ENCODE measurements at regions not wholly inside any gene's neighbourhood (a gene's known extent, or its start where the extent isn't known, plus 50 kb on each side); places are given as distances from the start of the nearest gene placed in this dataset.
"Not testable (repeated sequence)": the region's sequence is repeated elsewhere in the genome, so short reads cannot be mapped to it uniquely, and the experiment has no call there.

DNA sequence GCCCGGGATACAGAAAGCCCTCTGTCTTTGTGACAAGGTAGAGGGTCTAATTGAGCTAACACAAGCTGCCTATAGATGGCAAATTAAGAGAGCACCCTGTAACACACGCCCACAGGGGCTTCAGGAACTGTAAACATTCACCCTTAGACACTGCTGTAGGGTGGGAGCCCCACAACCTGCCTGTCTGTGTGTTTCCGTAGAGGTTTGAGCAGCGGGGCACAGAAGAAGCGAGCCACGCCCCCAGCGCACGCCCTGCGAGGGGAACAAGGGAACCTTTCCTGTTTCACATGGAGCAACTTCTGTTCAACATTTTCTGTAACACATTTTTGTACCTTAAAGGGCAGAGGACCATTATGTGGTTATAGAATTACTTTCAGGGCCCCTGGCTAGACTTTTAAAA lies 231.7 kb upstream of the EXOC2 start:
- DNase-seq: no peak

DNA sequence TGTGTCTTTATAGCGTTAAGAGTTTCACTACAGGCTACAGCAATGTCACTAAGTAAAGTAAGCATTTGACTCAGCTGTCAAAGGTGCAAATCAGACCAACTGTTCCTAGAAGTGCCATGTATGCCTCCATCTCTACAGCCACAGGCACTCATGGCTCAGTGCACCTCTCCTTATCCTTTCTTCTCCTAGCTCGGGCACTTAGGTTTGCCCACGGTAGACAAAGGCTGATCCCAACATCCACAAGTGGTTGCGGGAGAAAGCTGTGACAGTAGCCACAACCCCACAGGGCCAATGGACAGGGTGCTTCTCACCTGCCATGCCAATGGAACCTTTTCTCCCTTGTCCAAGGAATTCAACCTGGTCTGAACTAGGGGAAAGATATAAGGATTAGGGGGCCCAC lies 228.5 kb upstream of the EXOC2 start:
- DNase-seq: no peak

DNA sequence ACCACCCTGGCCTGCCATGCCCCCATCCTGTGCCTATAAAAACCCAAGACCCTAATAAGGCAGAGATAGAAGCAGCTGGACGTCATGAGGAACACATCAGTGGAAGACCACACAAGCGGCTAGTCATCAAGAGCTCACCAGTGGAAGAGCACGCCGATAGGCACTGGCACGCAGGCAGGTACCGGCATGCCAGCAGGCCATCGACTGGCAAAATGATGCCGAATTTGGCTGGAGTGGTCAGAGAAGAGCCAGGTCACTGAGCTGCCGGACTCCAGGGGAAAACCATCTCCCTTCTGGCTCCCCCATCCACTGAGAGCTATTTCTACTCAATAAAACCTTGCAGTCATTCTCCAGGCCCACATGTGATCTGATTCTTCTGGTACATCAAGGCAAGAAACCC lies 227.6 kb upstream of the EXOC2 start:
- no peak for DNase-seq

DNA sequence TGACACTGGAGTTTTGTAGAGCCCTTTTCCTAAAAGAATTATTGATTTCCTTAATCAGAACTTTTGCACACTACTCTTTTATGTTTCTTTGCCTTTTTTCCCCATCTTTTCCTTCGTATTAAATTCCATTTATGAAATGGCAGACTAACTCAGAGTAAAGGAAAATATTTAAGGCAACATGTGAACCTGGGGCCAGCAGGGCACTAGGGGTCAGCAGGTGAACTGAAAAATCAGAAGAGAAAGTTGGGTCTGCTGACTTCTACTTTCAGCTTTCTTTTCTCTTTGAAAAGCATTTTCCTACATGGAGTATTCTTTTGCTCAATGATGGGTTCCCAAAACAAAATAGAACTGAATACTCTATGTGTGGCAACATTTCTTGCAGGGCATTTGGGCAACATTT lies 226.6 kb upstream of the EXOC2 start:
- DNase-seq: no peak

DNA sequence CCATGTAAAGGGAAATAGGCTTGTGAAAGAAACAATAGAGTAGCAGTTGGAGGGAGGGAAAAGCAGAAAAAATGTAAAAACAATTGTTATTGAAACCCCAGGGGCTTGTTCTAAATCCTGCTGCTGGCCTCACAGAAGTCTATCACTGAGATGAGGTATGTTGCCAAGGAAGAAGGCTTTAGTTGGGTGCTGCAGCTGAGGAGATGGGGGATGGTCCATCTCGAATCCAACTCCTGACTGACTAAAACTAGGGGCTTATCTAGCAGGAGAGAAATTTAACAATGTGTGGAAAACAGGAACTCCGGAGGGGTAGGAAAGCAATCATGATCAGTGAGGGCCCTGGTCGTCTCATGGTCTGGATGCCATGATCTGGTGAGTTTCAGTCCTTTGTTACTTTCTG lies 225.0 kb upstream of the EXOC2 start:
- DNase-seq: no peak

DNA sequence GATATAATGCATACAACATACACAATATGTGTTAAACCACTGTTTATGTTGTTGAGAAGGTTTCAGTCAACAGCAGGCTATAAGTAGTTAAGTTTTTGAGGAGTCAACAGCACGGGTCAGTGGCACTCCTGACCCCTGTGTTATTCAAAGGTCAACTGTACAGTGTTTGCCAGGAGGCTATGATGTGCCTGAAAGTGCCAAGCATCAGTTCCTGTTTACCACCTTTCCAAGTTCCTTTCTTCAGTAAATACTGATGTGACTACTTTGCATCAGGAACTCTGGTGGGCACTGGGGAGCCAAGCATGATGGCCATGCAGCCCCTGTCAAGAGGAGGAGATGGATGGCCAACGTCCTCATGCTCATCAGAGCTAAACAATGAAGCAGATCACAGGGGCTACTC lies 224.4 kb upstream of the EXOC2 start:
- no peak for DNase-seq

DNA sequence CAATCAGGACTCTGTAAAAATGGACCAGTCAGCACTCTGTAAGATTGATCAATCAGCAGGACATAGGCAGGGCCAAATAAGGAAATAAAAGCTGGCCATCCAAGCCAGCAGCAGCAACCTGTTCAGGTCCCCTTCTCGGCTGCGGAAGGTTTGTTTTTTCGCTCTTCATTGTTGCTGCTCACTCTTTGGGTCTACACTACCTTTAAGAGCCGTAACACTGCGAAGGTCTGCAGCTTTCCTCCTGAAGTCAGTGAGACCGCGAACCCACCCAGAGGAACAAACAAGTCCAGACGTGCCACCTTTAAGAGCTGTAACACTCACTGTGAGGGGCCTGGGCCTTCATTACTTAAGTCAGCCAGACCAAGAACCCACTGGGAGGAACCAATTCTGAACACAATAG lies 223.2 kb upstream of the EXOC2 start:
- no peak for DNase-seq

DNA sequence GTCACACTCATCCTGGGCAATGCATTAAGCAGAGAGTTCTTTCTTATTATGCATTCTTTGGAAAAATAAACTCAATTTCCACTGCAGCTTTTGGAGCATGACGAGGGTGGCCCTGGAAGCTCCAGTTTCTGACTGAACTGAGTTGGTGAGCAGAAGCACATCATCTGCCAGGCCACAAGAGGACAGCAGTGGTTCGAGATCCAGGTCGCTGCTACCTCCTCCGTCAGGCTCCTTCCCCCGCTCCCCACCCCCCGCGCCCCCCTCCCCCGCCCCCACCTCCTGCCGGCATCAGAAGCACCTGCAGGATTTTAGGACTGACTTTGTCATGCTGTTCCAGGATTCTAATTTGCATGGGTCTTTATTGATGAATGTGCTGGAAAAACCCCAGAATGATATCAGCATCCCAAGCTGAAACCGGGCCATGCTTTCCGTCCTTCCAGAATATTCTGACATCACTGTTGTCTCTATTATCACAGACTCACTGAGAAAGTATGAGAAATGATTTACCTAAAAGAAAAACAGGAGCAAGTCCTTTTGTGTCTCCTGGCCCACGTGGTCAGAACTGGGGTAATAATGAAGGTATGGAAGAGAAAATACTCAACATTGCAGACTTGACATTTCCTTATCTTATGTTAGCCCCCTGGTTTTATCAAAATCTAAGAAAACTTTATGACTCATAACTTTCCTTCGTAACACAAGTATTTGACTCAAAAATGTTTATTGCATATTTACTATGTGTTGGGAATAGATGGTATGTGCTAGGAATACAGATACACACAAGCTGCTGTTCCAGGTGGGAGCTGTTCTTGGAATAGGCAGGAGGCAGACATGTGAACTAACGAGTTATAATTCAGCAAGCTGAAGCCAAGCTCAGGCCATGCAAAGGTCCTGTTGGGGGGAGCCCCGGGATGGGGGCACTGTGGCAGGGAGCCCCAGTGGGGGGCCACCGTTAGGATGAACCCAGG lies 220.2 kb upstream of the EXOC2 start:
- no peak for DNase-seq

DNA sequence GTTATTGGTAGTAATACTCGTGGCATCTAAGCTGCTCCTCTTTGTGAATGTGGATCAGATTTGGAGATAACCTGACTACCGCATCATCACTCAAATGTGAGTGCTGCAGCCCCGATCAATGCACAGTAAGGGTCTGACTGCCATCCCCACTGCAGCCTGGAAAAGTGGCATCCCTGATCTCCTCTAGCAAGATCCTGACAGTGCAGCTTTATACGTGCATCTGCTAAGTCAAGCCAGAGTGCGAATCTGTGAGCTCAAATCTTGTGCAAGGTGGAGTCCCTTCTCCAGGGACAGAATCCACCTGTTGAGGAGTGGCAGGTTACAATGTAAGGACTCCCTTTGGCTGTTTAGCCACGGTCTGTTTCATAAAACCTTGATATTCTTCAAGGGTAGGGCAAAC lies 215.0 kb upstream of the EXOC2 start:
- DNase-seq: no peak

DNA sequence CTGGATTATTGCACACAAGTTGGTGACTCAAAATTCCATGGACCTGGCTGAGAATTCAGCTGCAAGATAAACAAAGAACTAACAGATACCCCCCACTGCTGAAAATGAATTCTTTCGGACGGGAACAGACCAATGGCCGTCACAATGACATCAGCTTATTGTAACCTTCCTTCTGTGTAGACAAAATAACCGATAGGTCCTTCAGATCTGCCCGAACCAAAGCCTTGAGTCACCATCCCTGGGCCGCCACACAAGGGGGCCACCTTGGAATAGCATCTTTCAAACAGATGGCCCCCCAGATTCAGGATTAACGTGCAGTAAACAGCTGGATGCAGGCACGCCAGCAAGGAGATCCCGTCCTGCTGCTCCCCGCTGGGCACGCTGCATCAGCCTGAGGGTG lies 214.0 kb upstream of the EXOC2 start:
- no peak for DNase-seq

DNA sequence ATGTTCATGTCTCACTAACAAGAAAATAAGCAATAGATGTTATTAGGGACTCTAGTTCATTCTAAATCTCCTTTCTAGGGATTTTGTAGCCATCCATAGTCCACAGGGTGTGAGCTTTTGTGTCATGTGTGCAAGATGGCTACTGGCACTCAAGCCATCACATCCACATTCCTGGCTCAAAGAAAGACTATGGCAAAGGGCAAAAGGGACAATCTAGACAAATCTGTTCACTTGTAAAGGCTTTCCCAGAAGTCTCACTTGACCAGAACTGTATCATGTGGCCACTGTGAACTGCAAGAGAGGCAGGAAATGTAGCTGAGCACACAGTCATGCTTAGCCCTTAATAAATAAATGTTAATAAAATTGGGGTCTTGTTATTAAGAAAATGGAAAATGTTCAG lies 212.6 kb upstream of the EXOC2 start:
- no peak for DNase-seq

DNA sequence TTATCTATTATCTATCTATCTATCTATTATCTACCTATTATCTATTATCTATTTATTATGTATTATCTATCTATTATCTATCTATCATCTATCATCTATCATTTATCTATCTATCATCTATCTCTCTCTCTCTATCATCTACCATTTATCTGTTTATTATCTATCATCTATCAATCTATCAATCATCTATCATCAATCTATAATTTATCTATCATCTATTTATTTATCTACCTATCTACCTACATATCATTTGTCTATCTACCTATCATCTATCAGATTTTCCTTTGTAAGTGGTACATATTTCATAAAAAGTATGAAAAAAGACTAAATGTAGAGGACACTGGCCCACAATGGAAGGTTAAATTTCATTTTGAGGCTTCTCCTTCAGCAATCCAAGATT lies 212.1 kb upstream of the EXOC2 start:
- no peak for DNase-seq

DNA sequence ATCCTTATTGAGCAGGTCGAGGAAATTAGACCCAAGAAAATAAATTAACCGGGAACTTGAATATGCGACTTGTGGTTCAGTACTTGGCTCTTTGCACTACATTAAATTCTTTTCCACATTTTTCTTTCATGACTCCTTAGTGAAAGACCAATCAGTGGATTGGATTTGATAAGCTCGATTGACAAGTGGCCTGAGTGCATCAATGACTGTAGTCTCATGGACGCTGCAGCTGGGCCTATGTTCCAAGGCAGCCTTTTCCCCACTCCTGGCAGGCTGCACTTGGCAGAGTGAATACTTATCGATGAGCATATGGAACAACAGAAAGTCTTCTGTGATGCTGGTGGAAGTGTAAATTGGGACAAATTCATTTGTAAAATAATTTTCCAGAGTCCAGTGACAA lies 210.8 kb upstream of the EXOC2 start:
- no peak for DNase-seq

DNA sequence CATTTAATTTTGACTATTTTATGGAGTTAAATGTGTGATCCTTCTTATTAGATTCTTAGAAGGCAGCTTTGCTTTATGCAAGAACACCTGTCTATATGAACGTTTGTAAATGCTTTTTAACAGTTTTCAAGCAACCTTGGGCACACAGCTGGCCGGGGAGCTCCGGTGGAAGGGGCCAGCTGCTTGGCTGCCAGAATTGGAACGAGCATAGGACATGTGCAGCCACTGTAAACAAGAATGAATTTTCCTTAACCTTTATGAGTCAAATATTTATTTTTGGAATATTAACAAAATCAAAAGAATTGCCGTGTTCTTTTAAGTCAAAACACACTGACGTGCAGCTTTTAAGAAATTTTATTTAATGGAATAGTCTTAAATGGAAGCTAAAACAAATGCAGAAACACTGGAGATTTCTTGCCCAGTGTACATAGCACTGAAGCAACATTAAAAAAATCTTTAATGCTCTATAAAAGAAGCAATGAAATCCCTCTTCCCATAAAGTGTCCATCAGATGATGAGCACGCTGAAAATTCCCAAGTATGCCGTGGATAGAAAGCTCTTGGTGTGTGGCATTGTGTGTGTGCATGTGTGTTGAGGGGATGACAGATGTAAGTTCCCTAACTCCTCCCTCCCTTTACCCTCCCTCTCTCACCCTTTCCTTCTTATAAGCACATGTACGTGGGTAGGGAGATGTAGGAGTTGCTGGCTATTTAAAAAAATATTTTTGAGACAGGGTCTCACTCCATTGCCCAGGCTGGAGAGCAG lies 208.9 kb upstream of the EXOC2 start:
- DNase-seq: no peak

DNA sequence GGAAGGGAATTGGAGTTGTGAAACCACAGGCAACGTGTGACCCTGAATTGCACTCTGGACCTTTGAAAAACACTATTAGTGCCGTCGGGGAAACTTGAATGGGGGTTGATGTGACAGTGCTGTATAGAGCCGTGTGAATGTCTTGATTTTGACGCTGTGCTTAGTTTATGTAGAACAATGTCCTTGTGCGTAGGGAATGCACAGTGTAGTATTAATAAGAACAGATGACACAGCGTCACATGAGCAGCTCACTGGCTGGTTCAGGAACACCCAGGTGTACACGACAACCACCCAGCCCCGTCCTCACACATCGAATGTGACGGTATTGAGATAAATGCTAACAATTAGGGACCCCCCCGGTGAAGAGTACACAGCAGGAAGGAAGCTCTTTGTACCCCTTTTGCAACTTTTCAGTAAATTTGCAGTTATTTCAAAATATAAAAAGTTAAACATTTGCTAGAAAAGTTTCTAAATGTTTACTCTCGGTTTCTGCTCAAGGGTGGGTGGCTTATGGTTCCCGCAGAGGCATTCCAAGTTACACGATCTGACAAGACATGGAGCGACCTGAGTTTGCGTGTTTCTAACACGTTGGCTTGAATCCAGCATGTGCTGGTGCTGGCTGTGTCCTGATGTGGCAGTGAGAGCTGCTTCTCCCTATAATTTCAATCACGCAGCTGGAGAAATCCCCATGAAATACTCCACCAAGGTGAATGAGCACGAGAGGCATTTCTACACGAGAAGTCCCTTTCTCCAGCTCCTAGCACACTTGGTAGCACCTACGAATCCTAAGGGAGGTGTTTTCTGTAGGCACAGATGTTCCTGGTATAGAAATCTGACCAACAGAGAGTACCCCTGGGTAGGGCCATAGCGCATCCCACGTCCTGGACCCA lies 208.0 kb upstream of the EXOC2 start:
- no peak for DNase-seq

DNA sequence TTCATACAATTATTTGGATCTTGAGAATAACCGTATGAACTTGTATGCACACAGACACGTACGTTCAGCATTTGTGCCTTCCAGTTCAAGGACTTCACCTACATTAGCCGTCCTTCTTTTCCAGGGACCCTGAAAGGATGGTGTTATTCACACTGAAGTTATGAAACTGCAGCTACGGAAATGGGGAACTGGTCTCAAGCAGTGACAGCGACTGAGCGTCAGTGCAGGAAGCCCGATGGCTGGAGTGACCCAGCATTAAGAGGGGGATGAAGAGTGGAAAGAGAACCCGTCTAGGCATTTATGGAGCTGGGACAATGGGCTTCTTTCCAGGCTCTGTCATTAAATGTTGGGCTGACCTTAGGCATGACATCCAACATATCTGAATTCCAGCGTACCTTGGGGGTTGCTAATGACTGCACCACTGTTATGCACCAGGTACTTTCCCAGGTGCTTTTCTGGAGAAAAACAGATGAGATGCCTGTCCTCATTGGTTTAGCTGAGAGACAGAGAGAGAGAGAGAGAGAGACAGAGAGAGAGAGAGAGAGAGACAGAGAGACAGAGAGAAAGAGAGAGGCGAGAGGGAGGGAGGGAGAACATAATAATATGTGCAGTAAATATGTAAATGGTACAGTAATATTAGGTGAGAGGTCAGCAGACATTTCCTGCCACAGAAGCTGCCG lies 204.7 kb upstream of the EXOC2 start:
- no peak for DNase-seq

DNA sequence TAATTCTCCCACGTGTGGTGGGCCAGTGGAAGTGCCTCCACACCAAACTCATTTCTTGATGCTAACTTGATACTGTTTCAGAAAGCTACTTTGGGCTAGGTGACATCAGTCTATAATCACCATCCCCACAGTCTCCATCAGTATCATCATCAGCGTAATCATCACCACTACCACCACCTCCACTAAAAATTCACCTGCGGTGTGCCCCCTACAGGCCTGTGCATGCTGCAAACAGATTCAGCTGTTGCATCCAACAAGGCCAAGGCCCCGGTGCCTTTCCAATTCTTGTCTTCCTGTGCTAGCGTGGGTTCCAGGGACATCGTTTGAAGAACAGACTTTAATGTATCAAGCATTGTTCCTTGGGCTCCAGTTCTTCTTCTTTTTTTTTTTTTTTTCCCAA lies 201.3 kb upstream of the EXOC2 start:
- DNase-seq: no peak

DNA sequence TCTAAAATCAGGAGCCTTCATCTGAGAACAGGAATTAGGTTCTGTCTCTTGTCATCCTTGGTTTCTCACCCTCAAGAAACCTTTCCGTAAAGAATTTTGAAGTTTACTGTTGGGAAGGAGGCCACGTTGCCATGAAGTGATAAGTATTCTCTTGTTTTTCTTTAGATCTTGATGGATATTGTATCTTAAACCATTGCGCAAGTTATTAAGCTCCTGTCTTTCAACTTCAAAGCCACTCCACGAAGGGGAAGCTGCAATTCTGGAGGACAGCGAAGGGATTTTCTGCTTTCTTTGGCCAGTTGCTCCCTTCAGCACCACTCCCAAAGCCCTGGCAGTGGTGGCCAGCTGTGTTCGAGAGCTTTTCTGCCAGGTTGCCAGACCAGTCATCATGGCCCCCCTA lies 198.1 kb upstream of the EXOC2 start:
- no peak for DNase-seq

DNA sequence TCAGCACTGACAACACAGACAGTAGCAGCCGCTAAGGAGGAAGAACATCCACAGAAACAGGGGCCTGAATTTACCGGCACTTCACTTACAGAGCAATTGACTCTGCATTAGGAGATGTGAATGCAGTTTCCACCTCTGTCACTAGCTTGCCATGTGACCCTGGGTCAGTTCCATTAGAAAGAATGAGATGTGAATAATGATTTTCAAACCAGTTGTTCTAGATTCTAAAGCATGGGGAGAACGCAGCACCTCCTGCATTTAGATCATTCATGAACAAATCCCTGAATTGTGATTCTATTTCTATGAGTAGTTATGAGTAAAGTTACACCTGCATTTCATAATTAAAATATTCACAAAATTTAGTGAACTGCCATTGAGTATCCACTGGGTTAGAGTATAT lies 197.3 kb upstream of the EXOC2 start:
- DNase-seq: no peak

DNA sequence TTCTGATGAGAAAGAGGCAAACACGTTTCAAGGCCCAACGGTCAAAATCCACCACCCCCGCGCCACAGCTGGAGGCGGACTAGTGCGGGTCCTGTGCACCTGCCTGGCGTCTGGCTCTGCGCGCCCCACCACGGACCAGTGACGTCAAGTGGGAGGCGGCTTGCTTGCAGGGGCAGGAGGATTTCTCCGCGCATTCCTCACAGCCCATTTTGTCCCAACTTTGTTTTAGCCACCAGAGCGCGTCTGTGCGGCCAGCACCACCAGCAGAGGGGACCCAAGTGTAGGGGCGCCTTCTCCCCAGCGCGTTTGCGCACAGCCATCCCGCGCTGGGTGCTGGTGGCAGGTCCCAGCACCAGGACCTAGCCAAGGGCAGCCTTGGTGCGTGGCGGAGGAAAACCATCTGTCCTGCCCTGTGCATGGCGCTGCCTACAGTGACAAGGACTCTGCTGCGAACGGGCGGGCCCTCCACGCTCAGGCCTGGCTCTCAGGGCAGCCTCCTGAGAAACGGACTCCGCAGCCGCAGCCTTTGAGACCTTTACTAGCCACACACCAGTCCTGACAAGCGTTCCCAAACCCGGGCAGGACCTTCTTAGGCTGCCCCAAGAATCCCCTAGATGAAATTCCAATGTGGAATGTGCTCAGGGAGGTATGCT lies 194.8 kb upstream of the EXOC2 start:
- no peak for DNase-seq

DNA sequence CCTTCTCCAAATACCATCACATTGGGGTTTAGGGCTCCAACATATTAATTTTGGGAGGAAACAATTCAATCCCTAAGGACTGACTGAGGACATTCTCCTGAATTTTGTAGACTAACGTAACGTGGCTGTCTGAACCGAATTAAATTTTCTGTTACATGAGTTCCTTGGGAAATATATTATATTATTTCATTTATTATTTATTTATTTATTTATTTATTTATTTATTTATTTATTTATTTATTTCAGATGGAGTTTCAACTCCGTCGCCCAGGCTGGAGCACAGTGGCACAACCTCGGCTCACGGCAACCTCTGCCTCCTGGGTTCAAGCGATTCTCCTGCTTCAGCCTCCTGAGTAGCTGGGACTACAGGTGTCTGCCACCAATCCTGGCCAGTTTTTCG lies 193.2 kb upstream of the EXOC2 start:
- not testable (repeated sequence) for DNase-seq

DNA sequence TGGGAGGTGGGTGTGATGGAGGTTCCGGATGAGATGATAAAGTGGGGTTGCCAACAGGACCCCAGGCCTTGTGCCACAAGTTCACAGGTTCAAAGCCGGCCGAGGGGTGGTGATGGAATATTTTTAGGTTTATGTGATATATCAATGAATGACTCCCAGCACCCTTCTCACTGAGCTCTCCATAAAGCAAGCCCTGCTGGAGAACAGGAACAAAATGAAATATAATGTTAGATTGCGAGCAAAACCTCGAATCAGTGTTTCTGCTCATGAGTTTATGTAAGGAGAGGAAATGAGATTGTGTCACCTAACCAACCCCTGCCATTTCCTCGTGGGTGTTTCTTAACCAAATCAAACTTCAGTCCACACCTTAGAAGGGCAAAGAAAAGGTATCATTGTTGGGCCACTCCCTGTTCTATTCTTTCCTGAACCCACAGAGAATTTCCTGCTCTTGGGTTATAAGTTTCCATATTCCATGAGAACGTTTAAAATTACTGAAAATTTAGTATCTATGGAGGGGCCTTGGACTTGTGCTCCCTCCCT lies 192.2 kb upstream of the EXOC2 start:
- DNase-seq: no peak

Data from NCI-H774 (cell line).